NB4 (cell line): ENCODE measurements at regions not wholly inside any gene's neighbourhood (a gene's known extent, or its start where the extent isn't known, plus 50 kb on each side); places are given as distances from the start of the nearest gene placed in this dataset.

Experiments
- CTCF ChIP-seq: IDR thresholded peaks from one replicate; pipeline ENCODE4 v1.5.1; 2012; ENCODE audit warnings: low read depth, low read length
- POLR2A ChIP-seq: IDR thresholded peaks from 2 replicates; pipeline ENCODE4 v1.6.1; 2011; ENCODE audit warnings: mild to moderate bottlenecking; ENCODE audit not compliant: insufficient read length; ENCODE audit errors: extremely low read depth

GRCh38 chr7:159204664-159205063 lies 60.0 kb upstream of the VIPR2 start:
- TF ChIP-seq CTCF = no peak
- TF ChIP-seq POLR2A = no peak
